HL-60 (cell line): ENCODE measurements at regions not wholly inside any gene's neighbourhood (a gene's known extent, or its start where the extent isn't known, plus 50 kb on each side); places are given as distances from the start of the nearest gene placed in this dataset.

ENCODE experiments used
- GABPA ChIP-seq: IDR thresholded peaks from 2 replicates; pipeline ENCODE4 v1.6.1; 2012; ENCODE audit warnings: low read depth
- TF ChIP-seq, protein P1 (sequence below): IDR thresholded peaks from one replicate; pipeline ENCODE4 v1.5.1; 2011; ENCODE audit warnings: low read length, control low read depth, inconsistent platforms; ENCODE audit not compliant: insufficient read depth
- TF ChIP-seq, protein P2 (sequence below): IDR thresholded peaks from 2 replicates; pipeline ENCODE4 v1.6.1; 2012; ENCODE audit warnings: low read depth; ENCODE audit not compliant: insufficient replicate concordance

DNA sequence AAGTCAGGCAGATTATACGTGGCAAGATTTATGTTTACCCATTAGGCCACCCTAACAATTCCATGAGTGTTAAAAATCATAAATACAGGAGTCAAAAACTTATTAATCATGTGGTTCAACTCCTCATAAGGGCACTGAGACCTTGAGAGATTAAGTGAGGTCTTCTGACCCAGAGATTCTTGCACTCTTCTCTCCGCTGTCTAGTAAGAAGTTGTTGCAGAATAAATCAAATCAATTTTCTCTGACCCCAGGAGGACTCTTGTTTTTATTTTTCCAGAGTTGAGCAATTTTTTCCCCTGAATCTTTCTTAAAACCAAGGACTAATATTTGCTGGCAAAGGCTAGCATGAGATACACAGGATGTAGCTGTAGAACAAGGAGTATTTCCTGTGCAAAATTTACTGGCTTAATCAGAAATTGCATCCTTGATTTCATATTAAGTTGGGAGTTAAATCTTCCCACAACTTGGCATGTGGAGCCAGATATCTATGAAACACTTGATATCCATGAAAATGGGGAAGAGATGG is 90.9 kb upstream of the PTHLH start:
- TF ChIP-seq, protein P1, sequence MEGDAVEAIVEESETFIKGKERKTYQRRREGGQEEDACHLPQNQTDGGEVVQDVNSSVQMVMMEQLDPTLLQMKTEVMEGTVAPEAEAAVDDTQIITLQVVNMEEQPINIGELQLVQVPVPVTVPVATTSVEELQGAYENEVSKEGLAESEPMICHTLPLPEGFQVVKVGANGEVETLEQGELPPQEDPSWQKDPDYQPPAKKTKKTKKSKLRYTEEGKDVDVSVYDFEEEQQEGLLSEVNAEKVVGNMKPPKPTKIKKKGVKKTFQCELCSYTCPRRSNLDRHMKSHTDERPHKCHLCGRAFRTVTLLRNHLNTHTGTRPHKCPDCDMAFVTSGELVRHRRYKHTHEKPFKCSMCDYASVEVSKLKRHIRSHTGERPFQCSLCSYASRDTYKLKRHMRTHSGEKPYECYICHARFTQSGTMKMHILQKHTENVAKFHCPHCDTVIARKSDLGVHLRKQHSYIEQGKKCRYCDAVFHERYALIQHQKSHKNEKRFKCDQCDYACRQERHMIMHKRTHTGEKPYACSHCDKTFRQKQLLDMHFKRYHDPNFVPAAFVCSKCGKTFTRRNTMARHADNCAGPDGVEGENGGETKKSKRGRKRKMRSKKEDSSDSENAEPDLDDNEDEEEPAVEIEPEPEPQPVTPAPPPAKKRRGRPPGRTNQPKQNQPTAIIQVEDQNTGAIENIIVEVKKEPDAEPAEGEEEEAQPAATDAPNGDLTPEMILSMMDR: no peak
- TF ChIP-seq, protein P2, sequence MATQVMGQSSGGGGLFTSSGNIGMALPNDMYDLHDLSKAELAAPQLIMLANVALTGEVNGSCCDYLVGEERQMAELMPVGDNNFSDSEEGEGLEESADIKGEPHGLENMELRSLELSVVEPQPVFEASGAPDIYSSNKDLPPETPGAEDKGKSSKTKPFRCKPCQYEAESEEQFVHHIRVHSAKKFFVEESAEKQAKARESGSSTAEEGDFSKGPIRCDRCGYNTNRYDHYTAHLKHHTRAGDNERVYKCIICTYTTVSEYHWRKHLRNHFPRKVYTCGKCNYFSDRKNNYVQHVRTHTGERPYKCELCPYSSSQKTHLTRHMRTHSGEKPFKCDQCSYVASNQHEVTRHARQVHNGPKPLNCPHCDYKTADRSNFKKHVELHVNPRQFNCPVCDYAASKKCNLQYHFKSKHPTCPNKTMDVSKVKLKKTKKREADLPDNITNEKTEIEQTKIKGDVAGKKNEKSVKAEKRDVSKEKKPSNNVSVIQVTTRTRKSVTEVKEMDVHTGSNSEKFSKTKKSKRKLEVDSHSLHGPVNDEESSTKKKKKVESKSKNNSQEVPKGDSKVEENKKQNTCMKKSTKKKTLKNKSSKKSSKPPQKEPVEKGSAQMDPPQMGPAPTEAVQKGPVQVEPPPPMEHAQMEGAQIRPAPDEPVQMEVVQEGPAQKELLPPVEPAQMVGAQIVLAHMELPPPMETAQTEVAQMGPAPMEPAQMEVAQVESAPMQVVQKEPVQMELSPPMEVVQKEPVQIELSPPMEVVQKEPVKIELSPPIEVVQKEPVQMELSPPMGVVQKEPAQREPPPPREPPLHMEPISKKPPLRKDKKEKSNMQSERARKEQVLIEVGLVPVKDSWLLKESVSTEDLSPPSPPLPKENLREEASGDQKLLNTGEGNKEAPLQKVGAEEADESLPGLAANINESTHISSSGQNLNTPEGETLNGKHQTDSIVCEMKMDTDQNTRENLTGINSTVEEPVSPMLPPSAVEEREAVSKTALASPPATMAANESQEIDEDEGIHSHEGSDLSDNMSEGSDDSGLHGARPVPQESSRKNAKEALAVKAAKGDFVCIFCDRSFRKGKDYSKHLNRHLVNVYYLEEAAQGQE: no peak
- TF ChIP-seq GABPA: no peak
